HEK293 (cell line): ENCODE measurements at regions not wholly inside any gene's neighbourhood (a gene's known extent, or its start where the extent isn't known, plus 50 kb on each side); places are given as distances from the start of the nearest gene placed in this dataset.

ENCODE experiments used
- CTCF ChIA-PET: fragments of 350-600 bp; formaldehyde crosslinking; extraction: SDS; loops from one replicate; lab custom pipeline; 2021; ENCODE audit warnings: antibody characterized with exemption; lab: Yijun Ruan, JAX
- POLR2A ChIA-PET: fragments of 300-600 bp; formaldehyde crosslinking; extraction: SDS; loops from one replicate; lab custom pipeline; 2020; ENCODE audit warnings: antibody characterized with exemption, inconsistent platforms; lab: Yijun Ruan, JAX
- H3K27ac ChIP-seq: fragments of 200-500 bp; sonication (Bioruptor generic); 2 replicates; pipeline ENCODE4 v1.5.1; 2014; ENCODE audit warnings: low read depth, low read length, control low read depth, inconsistent platforms; ENCODE audit errors: extremely low read depth
- H3K36me3 ChIP-seq, 2 experiments: fragments of 200-500 bp in 1 of 2; sonication (Bioruptor generic) in 1 of 2; 1 replicate in 1 of 2; 2 replicates in 1 of 2; pipeline ENCODE4 v1.5.1; 2014 to 2017; ENCODE audit warnings: inconsistent platforms in 2 of 2, low read length in 2 of 2; ENCODE audit not compliant: control insufficient read depth in 2 of 2, insufficient read depth in 1 of 2
- H3K4me1 ChIP-seq: fragments of 200-500 bp; sonication (Bioruptor generic); 2 replicates; pipeline ENCODE4 v1.5.1; 2014; ENCODE audit warnings: mild to moderate bottlenecking, low read length, inconsistent platforms; ENCODE audit not compliant: control insufficient read depth, insufficient read depth
- H3K4me3 ChIP-seq: 2 replicates; pipeline ENCODE4 v1.5.1; 2011; ENCODE audit warnings: low read depth, mild to moderate bottlenecking, control low read depth, low read length, moderate library complexity
- H3K9me3 ChIP-seq: fragments of 200-500 bp; sonication (Bioruptor generic); 2 replicates; pipeline ENCODE4 v1.5.1; 2014; ENCODE audit warnings: low read depth, low read length, inconsistent platforms; ENCODE audit not compliant: control insufficient read depth, insufficient read depth
- HOXC10 ChIP-seq: sonication (generic); formaldehyde crosslinking; IDR thresholded peaks from 2 replicates; pipeline ENCODE4 v1.8.1; 2023; ENCODE audit warnings: mild to moderate bottlenecking, missing genetic modification reagents
- HOXD13 ChIP-seq: sonication (generic); formaldehyde crosslinking; IDR thresholded peaks from 2 replicates; pipeline ENCODE4 v1.8.0; 2022; ENCODE audit warnings: missing genetic modification reagents, borderline replicate concordance
- KLF8 ChIP-seq: fragments of 450-650 bp; formaldehyde crosslinking; IDR thresholded peaks from 2 replicates; pipeline ENCODE4 v1.5.1; 2016; ENCODE audit warnings: missing biosample characterization, missing genetic modification characterization
- OSR2 ChIP-seq: fragments of 450-650 bp; formaldehyde crosslinking; IDR thresholded peaks from 2 replicates; pipeline ENCODE4 v1.5.1; 2016; ENCODE audit warnings: missing biosample characterization, missing genetic modification characterization
- SETDB1 ChIP-seq: IDR thresholded peaks from one replicate; pipeline ENCODE4 v1.6.1; 2017; ENCODE audit warnings: mild to moderate bottlenecking, low read length, moderate library complexity, mixed read lengths; ENCODE audit not compliant: insufficient read length
- SP7 ChIP-seq: fragments of 450-650 bp; formaldehyde crosslinking; IDR thresholded peaks from 2 replicates; pipeline ENCODE4 v1.5.1; 2016; ENCODE audit warnings: missing biosample characterization, missing genetic modification characterization
- WT1 ChIP-seq: fragments of 450-650 bp; formaldehyde crosslinking; IDR thresholded peaks from 2 replicates; pipeline ENCODE4 v1.5.1; 2016; ENCODE audit warnings: missing biosample characterization, missing genetic modification characterization
- ZBTB20 ChIP-seq: fragments of 450-650 bp; formaldehyde crosslinking; IDR thresholded peaks from 2 replicates; pipeline ENCODE4 v1.5.1; 2016; ENCODE audit warnings: missing biosample characterization, missing genetic modification characterization
- ZBTB48 ChIP-seq: fragments of 450-650 bp; formaldehyde crosslinking; IDR thresholded peaks from 2 replicates; pipeline ENCODE4 v1.5.1; 2016; ENCODE audit warnings: missing biosample characterization, missing genetic modification characterization
- ZNF132 ChIP-seq: fragments of 450-650 bp; formaldehyde crosslinking; IDR thresholded peaks from 2 replicates; pipeline ENCODE4 v1.5.1; 2017; ENCODE audit warnings: missing biosample characterization, missing genetic modification characterization, borderline replicate concordance
- ZNF146 ChIP-seq: fragments of 450-650 bp; formaldehyde crosslinking; IDR thresholded peaks from 2 replicates; pipeline ENCODE4 v1.5.1; 2016; ENCODE audit warnings: missing biosample characterization, missing genetic modification characterization
- ZNF184 ChIP-seq: fragments of 450-650 bp; IDR thresholded peaks from 2 replicates; pipeline ENCODE4 v1.5.1; 2018; ENCODE audit warnings: missing biosample characterization, mild to moderate bottlenecking, missing genetic modification characterization
- ZNF2 ChIP-seq: fragments of 450-650 bp; formaldehyde crosslinking; IDR thresholded peaks from 2 replicates; pipeline ENCODE4 v1.5.1; 2016; ENCODE audit warnings: missing biosample characterization, missing genetic modification characterization
- ZNF302 ChIP-seq: fragments of 450-650 bp; formaldehyde crosslinking; IDR thresholded peaks from 2 replicates; pipeline ENCODE4 v1.5.1; 2016; ENCODE audit warnings: missing biosample characterization, missing genetic modification characterization, low read depth
- ZNF423 ChIP-seq: fragments of 450-650 bp; formaldehyde crosslinking; IDR thresholded peaks from 2 replicates; pipeline ENCODE4 v1.5.1; 2016; ENCODE audit warnings: missing biosample characterization, missing genetic modification characterization
- ZNF48 ChIP-seq: fragments of 450-650 bp; formaldehyde crosslinking; IDR thresholded peaks from 2 replicates; pipeline ENCODE4 v1.5.1; 2016; ENCODE audit warnings: missing biosample characterization, missing genetic modification characterization
- ZNF596 ChIP-seq: fragments of 450-650 bp; IDR thresholded peaks from 2 replicates; pipeline ENCODE4 v1.5.0; 2018; ENCODE audit warnings: missing biosample characterization, mild to moderate bottlenecking, missing genetic modification characterization, moderate library complexity
- ZNF621 ChIP-seq: fragments of 450-650 bp; formaldehyde crosslinking; IDR thresholded peaks from 2 replicates; pipeline ENCODE4 v1.5.1; 2017; ENCODE audit warnings: missing biosample characterization, missing genetic modification characterization
- ZNF654 ChIP-seq: fragments of 450-650 bp; formaldehyde crosslinking; IDR thresholded peaks from 2 replicates; pipeline ENCODE4 v1.5.1; 2016; ENCODE audit warnings: low read depth, missing biosample characterization, missing genetic modification characterization
- ZNF658 ChIP-seq: fragments of 450-650 bp; formaldehyde crosslinking; IDR thresholded peaks from 2 replicates; pipeline ENCODE4; 2016; ENCODE audit warnings: missing biosample characterization, missing genetic modification characterization
- TF ChIP-seq, protein P1 (sequence below): fragments of 450-650 bp; formaldehyde crosslinking; IDR thresholded peaks from 2 replicates; pipeline ENCODE4 v1.5.1; 2017; ENCODE audit warnings: missing biosample characterization, missing genetic modification characterization
- TF ChIP-seq, protein P2 (sequence below): fragments of 450-650 bp; formaldehyde crosslinking; IDR thresholded peaks from 2 replicates; pipeline ENCODE4 v1.5.1; 2016; ENCODE audit warnings: missing biosample characterization, missing genetic modification characterization
- TF ChIP-seq, protein P3 (sequence below): fragments of 450-650 bp; formaldehyde crosslinking; IDR thresholded peaks from 2 replicates; pipeline ENCODE4 v1.5.1; 2016; ENCODE audit warnings: missing biosample characterization, missing genetic modification characterization

DNA sequence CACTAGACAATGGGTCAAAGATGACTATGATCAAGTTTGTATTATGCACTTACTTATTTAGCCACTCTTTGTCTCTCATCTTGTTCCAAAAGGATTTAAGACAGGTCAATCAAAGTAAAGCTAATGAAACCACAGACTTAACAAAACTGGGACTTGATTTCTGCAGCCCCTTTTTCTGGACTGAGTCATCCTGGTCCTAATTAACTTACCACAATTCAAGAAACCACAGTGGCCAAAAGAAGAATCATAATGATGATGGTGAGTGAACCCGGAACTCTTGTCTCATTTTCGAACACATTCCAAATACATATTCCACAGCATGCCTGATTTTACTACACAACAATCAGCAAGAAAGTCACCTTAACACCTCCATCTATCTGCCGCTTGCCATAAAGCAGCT, 1333.0 kb downstream of the ROBO1 start (continued):
- TF ChIP-seq SP7 (tag by site-specific recombination) = no peak
- no peak for TF ChIP-seq WT1 (tag by site-specific recombination)
- TF ChIP-seq ZNF2 (tag by site-specific recombination) = no peak
- TF ChIP-seq HOXC10 = no peak
- no peak for TF ChIP-seq ZNF596 (tag by site-specific recombination)

DNA sequence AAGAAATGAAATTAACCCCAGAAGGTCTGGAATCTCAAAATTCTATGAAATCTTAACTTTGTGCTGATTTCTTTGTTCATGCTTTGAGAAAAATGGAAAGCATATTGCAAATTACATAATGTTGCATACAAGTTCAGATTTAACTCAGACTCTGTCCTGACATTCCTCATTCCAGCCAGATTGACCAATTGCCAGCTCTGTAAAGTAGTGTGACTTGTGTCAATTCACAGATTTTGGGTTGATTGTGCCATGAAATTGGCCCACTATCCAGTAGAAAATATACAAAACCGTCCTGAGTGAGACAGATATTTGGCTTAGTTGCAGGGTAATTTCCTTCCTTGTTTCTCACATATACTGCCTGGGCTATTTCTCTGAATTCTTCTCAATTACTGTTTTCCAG, 1312.6 kb downstream of the ROBO1 start:
- TF ChIP-seq ZNF658 (tag by site-specific recombination) (no peak), ZBTB48 (no peak), ZNF184 (tag by site-specific recombination) (no peak), ZNF423 (tag by site-specific recombination) (no peak), ZNF48 (no peak)
- TF ChIP-seq, protein P1, sequence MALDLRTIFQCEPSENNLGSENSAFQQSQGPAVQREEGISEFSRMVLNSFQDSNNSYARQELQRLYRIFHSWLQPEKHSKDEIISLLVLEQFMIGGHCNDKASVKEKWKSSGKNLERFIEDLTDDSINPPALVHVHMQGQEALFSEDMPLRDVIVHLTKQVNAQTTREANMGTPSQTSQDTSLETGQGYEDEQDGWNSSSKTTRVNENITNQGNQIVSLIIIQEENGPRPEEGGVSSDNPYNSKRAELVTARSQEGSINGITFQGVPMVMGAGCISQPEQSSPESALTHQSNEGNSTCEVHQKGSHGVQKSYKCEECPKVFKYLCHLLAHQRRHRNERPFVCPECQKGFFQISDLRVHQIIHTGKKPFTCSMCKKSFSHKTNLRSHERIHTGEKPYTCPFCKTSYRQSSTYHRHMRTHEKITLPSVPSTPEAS (tag by site-specific recombination) = no peak
- Histone ChIP-seq H3K4me1 (no peaks in the 10 kb centered on the region), H3K27ac (no peak overlapping the region), H3K36me3 (no peaks in the 10 kb centered on the region), H3K4me3 (no peak overlapping the region), H3K9me3 (no peaks in the 10 kb centered on the region)
- CTCF ChIA-PET = no interaction called here
- POLR2A ChIA-PET = no interaction called here

DNA sequence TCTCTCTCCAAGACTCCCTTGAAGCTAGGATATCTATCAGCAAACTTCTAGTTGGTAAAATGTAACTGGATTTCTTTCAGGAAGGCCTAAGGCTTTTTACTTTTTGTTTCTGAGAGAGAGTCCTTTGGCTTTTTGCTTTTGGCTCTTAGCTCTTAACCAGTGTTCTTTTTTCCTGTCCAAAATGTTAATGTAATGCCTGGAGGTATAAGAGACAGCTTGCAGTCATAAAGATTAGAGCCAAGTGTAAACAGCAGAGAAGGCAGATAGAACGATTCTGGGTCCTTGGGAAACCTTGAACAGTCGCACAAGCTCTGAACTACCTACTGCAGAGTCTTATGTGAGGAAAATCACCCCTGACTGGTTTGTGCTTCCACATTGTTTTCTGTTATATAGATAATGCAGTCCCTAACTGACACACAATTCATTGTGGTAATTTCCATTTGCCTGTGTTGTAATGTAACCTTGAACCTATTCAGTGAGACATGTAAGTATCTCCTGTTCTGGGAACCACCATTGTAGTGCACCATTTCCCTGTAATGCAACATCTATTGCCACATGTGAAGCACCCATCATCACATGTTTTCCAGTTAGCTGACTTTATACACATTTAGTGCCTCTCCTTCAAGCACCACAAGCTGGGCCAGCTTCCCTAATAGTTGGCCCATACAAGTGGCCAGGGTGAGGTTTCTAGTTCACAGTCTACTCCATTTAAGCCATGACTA, 1311.9 kb downstream of the ROBO1 start:
- Histone ChIP-seq H3K9me3 (no peaks in the 10 kb centered on the region), H3K27ac (no peak overlapping the region), H3K36me3 (no peaks in the 10 kb centered on the region), H3K4me3 (no peak overlapping the region), H3K4me1 (no peaks in the 10 kb centered on the region)
- TF ChIP-seq ZBTB20 (tag by site-specific recombination) (no peak), ZNF621 (tag by site-specific recombination) (no peak), HOXD13 (CRISPR knock-in tag) (no peak), ZNF302 (tag by site-specific recombination) (no peak), ZNF654 (no peak), OSR2 (no peak), SETDB1 (no peak), KLF8 (tag by site-specific recombination) (no peak), ZNF132 (tag by site-specific recombination) (no peak), ZNF146 (tag by site-specific recombination) (no peak)
- TF ChIP-seq, protein P2, sequence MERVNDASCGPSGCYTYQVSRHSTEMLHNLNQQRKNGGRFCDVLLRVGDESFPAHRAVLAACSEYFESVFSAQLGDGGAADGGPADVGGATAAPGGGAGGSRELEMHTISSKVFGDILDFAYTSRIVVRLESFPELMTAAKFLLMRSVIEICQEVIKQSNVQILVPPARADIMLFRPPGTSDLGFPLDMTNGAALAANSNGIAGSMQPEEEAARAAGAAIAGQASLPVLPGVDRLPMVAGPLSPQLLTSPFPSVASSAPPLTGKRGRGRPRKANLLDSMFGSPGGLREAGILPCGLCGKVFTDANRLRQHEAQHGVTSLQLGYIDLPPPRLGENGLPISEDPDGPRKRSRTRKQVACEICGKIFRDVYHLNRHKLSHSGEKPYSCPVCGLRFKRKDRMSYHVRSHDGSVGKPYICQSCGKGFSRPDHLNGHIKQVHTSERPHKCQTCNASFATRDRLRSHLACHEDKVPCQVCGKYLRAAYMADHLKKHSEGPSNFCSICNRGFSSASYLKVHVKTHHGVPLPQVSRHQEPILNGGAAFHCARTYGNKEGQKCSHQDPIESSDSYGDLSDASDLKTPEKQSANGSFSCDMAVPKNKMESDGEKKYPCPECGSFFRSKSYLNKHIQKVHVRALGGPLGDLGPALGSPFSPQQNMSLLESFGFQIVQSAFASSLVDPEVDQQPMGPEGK (tag by site-specific recombination) = no peak
- TF ChIP-seq, protein P3, sequence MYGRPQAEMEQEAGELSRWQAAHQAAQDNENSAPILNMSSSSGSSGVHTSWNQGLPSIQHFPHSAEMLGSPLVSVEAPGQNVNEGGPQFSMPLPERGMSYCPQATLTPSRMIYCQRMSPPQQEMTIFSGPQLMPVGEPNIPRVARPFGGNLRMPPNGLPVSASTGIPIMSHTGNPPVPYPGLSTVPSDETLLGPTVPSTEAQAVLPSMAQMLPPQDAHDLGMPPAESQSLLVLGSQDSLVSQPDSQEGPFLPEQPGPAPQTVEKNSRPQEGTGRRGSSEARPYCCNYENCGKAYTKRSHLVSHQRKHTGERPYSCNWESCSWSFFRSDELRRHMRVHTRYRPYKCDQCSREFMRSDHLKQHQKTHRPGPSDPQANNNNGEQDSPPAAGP (tag by site-specific recombination) = no peak
- ChIA-PET CTCF (no interaction called here), POLR2A (no interaction called here)
